Caki2 (cell line): ENCODE measurements at regions not wholly inside any gene's neighbourhood (a gene's known extent, or its start where the extent isn't known, plus 50 kb on each side); places are given as distances from the start of the nearest gene placed in this dataset.

Experiments
- DNase-seq: peaks from one replicate; pipeline ENCODE4 v3.0.0-alpha.2; 2015; ENCODE audit warnings: low read depth
- in situ Hi-C: cut with HindIII; loops from 2 replicates; pipeline ENCODE4 v1.10.0; 2016; ENCODE audit warnings: low sequenced_read_pairs, low pct_unique_long_range_greater_than_20kb, mixed read lengths

DNA sequence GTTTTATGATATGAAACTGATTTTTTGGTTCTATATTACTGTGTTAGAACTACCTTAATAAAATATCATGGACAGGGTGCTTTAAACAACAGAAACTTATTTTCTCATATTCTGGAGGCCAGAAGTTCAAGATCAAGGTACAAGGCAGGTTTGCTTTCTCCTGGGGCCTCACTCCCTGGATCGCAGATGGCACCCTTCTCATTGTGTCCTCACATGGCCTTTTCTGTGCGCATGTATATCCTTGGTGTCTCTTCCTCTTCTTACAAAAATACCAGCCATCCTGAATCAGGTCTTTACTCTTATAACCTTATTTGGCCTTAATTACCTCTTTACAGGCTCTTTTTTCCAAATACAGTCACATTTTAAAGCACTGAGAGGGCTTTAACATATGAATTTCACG is 906.1 kb downstream of the CDH11 start:
- in situ Hi-C loops, result no loop called here

GRCh38 chr16:64211331-64211730 is 910.5 kb downstream of the CDH11 start:
- in situ Hi-C loops, result no loop called here
- no peak for DNase-seq

More for the DNA sequence above, 906.1 kb downstream of the CDH11 start:
- no peak for DNase-seq

DNA sequence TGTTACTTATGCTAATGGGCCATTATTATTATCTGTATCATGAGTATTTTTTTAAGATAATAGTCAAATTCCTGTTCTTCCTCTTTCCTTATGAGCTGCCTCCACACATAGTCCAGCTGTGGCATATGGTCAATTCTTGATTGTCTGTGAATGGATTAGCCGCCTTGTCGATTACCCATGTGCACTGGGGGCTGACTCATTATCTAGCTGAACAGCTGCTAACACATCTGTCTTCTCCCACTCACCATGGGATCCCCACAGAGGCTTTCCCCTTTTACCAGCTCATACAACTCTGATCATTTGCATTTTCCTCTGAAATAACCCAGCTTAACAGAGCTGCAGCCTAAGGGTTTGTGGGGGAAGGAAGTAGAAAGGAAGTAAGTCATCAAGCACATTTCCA is 915.0 kb downstream of the CDH11 start:
- in situ Hi-C loops, result no loop called here
- no peak for DNase-seq

DNA sequence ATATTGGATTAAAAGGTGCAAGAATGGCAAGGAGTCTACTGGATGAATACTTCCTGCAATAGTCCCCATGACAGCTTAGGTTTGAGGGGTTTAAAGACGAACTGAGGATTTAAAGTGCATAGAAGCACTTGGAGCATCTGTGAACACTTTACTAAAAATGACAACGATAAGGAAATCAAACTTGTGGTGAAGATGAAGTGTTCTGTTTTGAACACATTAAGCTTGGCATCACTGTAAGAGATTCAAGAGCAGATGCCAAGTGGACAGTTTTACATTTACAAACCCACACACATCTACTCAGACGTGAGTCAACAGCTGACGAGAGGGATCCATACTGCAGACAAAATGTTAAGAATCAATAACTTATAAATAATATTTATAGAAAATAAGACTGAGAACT is 918.7 kb downstream of the CDH11 start:
- DNase-seq, result no peak

GRCh38 chr16:64202571-64202970 is 919.3 kb downstream of the CDH11 start:
- in situ Hi-C loops, result no loop called here
- no peak for DNase-seq

More for the DNA sequence above, 918.7 kb downstream of the CDH11 start:
- in situ Hi-C loops, result no loop called here

DNA sequence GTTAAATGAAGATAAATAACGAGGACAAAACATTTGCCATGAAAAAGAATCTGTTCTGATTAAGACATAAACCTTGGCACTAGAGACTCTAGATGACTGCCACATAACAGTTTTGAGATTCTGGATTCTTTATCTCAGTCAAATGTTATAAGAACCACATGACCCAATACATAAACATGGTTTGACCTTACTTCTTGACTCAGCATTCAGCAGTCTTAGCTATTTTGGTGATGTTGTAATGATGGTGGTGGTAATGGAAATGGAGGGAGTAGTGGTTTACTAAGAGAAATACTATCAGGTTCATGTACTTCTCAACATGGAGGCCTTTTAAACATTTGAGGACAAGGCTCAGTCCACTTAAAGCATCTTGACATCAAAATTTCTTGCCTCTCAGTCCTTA is 925.4 kb downstream of the CDH11 start:
- in situ Hi-C loops, result no loop called here
- DNase-seq, result peak; percentile 19

DNA sequence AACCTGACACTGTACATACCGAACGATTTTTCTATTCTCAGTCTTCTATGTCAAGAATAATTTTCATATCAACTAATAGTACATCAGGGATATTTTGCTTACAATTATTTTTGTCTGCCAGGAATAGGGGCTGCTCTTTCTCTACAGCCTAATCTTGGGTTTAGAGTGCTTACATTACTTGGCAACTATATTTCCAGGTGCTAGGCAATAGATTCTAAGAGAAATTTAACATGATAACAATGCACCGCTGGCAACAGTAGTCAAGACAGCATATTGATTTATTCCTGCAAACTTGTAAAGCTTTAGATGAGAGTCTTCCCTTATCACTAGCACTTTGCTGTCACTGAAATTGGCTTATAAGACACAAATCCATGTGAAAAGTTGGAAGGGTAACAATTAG is 935.9 kb downstream of the CDH11 start:
- in situ Hi-C loops, result no loop called here
- no peak for DNase-seq

GRCh38 chr16:64184156-64184555 is 937.7 kb downstream of the CDH11 start:
- in situ Hi-C loops, result no loop called here
- no peak for DNase-seq

- in situ Hi-C loops, result no loop called here
- DNase-seq, result no peak
Observed at GRCh38 chr16:64182985-64183384, 938.9 kb downstream of the CDH11 start.

DNA sequence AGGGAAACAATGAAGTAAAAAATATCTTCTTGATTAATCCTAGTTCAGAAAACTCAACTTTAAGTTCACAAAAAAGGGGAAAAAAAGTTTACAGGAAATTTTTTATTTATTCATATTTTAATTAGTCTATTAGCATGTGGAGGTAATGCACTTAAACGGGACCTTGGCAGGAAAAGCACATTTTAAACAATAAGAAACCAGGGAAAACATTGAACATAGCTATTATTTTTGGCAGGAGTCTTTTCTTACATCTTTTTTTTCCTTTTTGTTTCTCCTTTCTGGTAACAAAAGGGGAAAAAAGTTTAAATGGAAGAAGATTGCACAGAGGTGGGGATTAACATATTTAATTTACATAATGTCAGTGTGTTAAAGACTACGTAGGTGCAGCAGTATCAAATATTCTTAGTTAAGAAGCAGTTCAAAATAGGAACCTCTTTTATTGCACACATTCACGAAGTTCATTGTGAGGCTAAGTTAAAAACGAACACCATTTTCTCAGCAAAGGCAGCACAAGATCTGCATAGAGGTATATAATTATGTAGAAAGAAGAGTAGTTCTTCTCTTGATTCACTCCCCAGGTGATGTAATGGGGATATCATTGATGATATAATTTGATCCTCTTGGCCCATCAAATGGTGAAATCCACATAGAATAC is 940.5 kb downstream of the CDH11 start:
- no peak for DNase-seq
- in situ Hi-C loops, result no loop called here

- peak; percentile 90 for DNase-seq
- in situ Hi-C loops, result no loop called here
Observed at GRCh38 chr16:64180136-64180900, 941.5 kb downstream of the CDH11 start.

GRCh38 chr16:64174327-64174726 is 947.5 kb downstream of the CDH11 start:
- DNase-seq, result no peak
- in situ Hi-C loops, result no loop called here

- in situ Hi-C loops, result no loop called here
- DNase-seq, result no peak
Observed at GRCh38 chr16:64172652-64173051, 949.2 kb downstream of the CDH11 start.

GRCh38 chr16:64172226-64172625 is 949.6 kb downstream of the CDH11 start:
- in situ Hi-C loops, result no loop called here
- DNase-seq, result no peak

DNA sequence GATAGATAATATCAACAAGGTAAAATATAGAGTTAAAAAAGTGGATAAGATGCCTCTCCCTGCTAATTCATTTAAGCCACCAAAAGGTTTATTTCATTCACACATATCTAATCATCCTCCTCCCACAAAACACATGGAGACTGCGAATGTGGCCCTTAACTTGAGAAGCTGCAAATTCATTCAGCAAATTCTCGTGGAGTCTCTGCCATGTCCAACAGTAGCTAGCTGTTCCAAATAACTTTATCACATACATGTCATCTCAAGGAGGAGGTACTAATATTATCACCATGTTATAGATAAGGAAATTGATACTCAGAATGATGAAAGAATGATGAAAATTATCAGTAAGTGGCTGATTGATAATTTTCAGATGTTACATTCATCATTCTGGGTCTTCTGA is 950.2 kb downstream of the CDH11 start:
- in situ Hi-C loops, result no loop called here
- no peak for DNase-seq

GRCh38 chr16:64168371-64168770 is 953.5 kb downstream of the CDH11 start:
- in situ Hi-C loops, result no loop called here
- no peak for DNase-seq

GRCh38 chr16:64167936-64168335 is 953.9 kb downstream of the CDH11 start:
- in situ Hi-C loops, result no loop called here

DNA sequence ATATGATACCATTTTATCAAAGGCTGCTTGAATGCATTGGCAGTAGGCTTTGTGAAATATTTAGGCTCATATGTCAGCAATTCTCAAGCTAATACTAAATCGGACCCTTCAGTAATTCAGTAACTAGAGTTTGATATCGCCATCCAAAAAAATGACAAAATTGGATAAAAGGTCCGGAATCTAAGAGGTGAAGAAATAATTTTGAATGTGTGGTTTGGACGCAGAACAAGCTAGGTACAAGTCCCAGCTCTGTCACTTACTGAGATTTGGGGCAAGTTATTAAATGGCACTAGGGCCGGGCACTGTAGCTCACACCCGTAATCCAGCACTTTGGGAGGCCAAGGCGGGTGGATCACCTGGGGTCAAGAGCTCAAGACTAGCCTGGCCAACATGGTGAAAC is 956.5 kb downstream of the CDH11 start:
- in situ Hi-C loops, result no loop called here

More at GRCh38 chr16:64167936-64168335, 953.9 kb downstream of the CDH11 start:
- no peak for DNase-seq

GRCh38 chr16:64162613-64163375 is 959.1 kb downstream of the CDH11 start:
- DNase-seq, result no peak
- in situ Hi-C loops, result no loop called here

More for the DNA sequence above, 956.5 kb downstream of the CDH11 start:
- no peak for DNase-seq
